GM19438 (cell line): ENCODE measurements at regions not wholly inside any gene's neighbourhood (a gene's known extent, or its start where the extent isn't known, plus 50 kb on each side); places are given as distances from the start of the nearest gene placed in this dataset.

Experiments used
- ATAC-seq: cut with Tn5 transposase; IDR thresholded peaks from one replicate; pipeline ENCODE4 v1.9.1; 2021; ENCODE audit warnings: low read depth; ENCODE audit not compliant: unreplicated experiment

- ATAC-seq: no peak
Measured at GRCh38 chr15:99921101-99921500, 187.9 kb upstream of the LYSMD4 start.

GRCh38 chr15:99918072-99918471, 184.8 kb upstream of the LYSMD4 start:
- no peak for ATAC-seq

GRCh38 chr15:99917252-99917651, 184.0 kb upstream of the LYSMD4 start:
- ATAC-seq: no peak

- no peak for ATAC-seq
Measured at GRCh38 chr15:99916668-99917223, 183.5 kb upstream of the LYSMD4 start.

- no peak for ATAC-seq
Measured at GRCh38 chr15:99914723-99915122, 181.5 kb upstream of the LYSMD4 start.

GRCh38 chr15:99911816-99912215, 178.6 kb upstream of the LYSMD4 start:
- no peak for ATAC-seq

GRCh38 chr15:99909592-99910295, 176.5 kb upstream of the LYSMD4 start:
- no peak for ATAC-seq

- ATAC-seq: no peak
Measured at GRCh38 chr15:99907698-99908097, 174.5 kb upstream of the LYSMD4 start.

GRCh38 chr15:99906793-99907192, 173.6 kb upstream of the LYSMD4 start:
- ATAC-seq: no peak

GRCh38 chr15:99906311-99906710, 173.1 kb upstream of the LYSMD4 start:
- ATAC-seq: no peak

GRCh38 chr15:99902248-99902928, 169.2 kb upstream of the LYSMD4 start:
- no peak for ATAC-seq

- no peak for ATAC-seq
Measured at GRCh38 chr15:99895956-99896311, 162.7 kb upstream of the LYSMD4 start.

GRCh38 chr15:99895189-99895955, 162.1 kb upstream of the LYSMD4 start:
- no peak for ATAC-seq

- ATAC-seq: no peak
Measured at GRCh38 chr15:99878835-99879234, 145.6 kb upstream of the LYSMD4 start.

GRCh38 chr15:99873451-99873850, 140.2 kb upstream of the LYSMD4 start:
- no peak for ATAC-seq

GRCh38 chr15:99863550-99864198, 130.4 kb upstream of the LYSMD4 start:
- no peak for ATAC-seq

GRCh38 chr15:99857836-99858235, 124.6 kb upstream of the LYSMD4 start:
- ATAC-seq: no peak

GRCh38 chr15:99850517-99850916, 117.3 kb upstream of the LYSMD4 start:
- no peak for ATAC-seq

- peak; percentile 55 for ATAC-seq
Measured at GRCh38 chr15:99845009-99845408, 111.8 kb upstream of the LYSMD4 start.

- ATAC-seq: no peak
Measured at GRCh38 chr15:99844150-99844549, 110.9 kb upstream of the LYSMD4 start.

- no peak for ATAC-seq
Measured at GRCh38 chr15:99842071-99842470, 108.8 kb upstream of the LYSMD4 start.
